DMS114 treated with DMSO at 0.1 percent for 48 hours (cell line): ENCODE measurements at regions not wholly inside any gene's neighbourhood (a gene's known extent, or its start where the extent isn't known, plus 50 kb on each side); places are given as distances from the start of the nearest gene placed in this dataset.

ENCODE experiments used
- DNase-seq: peaks from one replicate; lab custom pipeline; 2025; ENCODE audit not compliant: unreplicated experiment; lab: John Stamatoyannopoulos, UW

DNA sequence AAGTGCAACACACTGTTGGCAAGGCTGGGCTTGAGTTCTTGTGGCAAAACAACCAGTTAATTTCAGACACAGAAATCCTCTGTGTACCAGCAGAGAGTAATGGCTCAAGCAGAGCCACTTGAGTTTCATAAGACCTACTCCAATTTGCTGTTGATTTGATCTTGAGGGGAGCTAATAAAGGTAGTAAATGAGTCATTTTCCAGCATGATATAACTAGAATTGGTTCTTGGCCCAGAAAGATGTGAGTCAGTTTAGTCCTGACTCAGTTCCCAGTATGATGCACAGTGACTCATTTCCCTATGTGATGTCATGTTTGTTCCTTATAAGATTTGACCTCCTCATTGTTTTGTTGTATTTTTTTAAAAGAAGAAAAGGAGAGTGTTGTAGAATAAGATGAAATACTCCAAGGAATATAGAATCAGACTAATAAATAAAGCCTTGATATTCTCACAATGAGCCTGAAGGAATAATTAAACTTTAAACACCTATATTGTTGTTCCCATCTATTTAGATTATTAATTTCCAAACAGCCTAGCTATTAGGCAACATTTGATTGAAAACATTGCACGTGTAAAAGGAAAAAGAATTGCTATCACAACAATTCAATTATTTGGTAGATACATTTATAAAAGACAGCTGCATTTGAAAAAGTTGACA is 186.2 kb downstream of the REEP3 start:
- DNase-seq: no peak

DNA sequence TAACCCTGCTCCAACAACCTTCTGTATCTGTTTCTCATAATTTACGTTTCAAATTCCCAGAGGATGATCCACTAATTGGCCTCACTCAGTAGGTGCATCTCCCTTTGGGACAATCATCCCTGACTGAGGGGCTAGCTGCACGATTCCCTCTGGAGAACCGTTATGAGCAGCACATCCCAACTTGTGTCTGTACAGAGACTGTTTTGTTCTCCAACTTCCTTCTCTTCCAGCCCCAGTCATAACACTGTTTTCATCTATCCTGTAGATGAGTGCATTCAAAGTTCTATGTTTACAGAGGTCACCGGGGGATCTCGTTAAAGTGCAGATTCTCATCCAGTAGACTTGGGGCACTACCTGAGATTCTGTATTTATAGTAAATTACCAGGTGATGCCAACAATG is 187.2 kb downstream of the REEP3 start:
- DNase-seq: no peak

DNA sequence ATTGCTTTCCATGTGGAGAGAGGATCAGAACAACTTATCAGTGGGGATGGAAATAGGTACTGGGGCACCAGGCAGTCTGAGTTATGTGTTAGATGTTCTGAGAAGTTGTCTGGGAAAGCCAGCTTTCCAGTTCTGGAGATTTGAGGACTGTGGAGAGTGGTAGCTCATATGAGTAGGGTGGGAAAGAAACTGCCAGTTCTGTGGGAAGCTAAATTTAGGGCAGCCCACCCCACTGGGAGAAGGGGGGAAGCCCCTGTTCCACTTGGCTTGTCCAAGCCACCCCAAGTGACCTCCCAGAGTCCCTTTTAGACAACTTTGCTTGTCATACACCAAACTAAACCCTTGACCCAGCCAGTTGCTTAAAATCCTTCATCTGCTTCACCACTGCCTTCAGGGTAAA is 189.5 kb downstream of the REEP3 start:
- no peak for DNase-seq

DNA sequence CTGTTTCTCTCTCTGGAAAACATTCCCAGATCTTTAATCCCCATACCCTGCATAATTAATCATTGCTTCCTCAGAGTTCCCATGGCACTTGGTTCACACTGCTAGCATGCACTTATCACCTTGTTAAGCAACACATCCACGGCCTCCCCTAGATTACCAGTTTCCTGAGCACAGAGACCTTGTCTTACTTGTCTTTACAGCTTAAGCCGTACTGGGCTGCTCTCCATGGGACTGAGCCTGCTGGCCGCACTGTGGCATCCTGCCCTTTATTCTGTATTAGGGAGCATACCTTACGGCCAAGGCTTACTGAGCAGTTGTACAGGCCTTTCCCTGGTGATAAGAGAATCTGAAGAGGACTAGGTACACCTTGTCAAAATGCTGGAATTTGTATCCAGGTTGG is 190.2 kb downstream of the REEP3 start:
- no peak for DNase-seq

DNA sequence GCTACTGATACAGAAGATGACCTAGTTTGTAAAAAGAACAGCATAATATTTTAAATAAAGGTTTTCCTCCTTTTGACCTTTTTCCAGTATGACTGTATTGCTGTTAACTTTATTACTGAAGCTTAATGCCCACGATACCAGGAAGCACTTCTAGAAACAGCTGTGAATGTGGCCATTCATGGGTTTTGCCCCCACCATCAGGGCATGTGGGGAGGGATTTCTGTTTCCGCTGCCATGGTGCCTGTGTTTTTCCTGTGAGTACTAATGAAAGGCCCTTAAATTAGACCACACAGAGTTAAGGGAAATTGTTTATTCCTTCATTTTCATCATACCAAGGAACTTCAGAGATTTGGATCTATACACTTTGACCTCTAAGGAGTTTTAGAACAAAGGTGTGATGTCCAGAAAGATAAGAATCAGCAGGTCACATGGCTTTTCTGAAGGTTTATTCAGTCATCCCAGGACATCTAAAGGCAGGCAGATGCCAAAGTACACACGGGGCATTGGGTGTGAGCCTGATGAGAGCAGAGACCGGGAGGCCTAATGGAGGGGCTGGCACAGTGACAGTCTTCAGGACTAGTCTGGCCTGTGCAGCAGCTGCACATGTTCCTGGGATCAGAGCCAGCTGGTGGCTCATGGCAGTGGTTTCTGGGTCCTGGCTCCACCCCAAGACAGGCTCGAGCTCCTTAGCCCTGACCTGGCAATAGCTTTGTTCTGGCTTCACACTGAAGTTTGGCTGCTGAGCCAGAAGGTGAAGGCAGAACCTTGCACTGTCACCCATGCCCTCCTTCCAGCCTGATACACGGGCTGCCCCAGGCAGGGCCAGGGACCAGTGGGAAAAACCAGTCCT is 190.9 kb downstream of the REEP3 start:
- no peak for DNase-seq

DNA sequence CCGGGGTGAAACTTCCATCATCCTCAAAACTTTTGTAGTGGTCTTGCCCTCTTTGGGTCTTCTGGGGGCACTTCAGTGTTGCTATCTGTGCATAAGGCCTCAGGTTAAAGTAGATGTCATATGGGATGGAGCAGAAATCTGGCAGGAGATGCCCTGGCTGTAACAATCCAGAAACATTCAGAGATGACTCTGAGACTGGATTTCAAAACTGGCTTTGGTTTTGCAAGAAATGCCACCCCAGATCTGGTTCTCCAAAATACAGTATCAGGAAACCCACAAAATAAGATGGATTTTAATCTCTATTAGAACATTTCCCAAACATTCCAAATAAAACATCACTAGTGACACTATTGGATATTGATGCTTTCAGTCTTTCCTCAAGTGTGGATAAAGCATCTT is 191.5 kb downstream of the REEP3 start:
- DNase-seq: no peak

DNA sequence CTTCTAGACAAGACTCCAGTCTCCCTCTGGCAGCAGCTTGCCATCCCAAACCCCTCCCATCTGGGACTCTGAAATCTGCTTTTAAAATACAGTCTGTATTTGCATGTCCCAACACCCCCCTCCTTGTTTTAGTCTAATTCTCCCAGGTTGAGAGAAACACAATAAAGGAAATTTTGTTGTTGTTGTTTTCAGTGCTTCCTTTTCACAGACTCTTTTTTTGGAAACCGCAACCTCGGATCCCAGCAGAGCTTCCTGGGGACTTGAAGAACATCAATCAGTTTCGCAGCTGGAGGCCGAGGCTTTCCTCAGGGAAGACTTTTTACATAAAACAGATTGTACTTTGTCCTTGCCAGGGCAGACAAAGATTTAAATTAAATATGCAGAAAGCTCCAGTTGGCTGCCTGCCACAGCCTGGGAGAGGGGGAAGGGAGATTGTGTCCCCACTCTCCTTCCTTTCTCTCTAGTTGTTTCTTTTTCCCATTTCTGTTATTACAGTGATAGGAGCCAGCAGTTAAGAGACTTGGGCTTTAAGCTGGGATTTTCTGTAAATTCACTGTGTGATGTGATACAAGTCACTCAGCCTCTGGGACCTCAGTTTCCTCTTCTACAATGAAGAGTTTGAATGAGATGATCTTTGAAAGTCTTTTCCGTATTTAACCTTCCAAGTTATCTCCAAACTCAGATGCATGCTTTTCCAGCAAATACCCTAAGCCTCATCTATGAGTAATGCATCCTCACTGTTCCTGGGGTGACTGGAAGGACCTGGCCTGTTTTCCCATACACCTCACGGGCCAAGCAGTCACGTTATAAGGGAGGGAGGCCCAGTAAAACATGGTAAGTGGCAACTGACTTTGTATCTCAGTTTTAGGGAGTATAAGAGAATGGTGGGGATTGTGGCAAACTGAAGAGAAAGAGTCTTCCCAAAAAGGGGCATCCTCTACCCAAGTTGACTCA is 192.3 kb downstream of the REEP3 start:
- no peak for DNase-seq

DNA sequence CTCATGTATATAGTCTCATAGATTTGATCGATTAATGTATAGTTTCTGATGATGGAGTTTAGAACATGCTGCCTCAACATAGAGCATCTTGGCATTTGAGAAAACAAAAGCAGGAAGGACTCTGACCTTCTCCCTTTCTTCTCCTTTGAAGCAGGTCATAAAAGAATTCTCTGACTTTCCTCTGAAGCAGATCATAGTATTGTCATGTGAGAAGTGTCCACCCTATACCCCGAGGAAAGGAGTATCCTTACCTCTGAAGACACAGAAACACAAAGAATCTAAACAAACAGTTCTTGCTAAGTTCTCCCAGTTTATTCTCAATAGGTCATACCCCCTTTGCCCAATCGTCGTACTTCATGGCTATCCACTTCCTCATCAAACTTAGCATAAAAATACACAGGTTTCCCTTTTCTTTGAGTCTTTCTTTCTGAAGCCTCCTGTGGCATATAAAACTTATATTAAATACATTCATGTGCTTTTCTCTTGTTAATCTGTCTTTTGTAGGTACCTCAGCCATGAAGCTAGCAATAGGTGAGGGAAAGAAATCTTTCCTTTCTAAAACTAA is 194.9 kb downstream of the REEP3 start:
- no peak for DNase-seq

DNA sequence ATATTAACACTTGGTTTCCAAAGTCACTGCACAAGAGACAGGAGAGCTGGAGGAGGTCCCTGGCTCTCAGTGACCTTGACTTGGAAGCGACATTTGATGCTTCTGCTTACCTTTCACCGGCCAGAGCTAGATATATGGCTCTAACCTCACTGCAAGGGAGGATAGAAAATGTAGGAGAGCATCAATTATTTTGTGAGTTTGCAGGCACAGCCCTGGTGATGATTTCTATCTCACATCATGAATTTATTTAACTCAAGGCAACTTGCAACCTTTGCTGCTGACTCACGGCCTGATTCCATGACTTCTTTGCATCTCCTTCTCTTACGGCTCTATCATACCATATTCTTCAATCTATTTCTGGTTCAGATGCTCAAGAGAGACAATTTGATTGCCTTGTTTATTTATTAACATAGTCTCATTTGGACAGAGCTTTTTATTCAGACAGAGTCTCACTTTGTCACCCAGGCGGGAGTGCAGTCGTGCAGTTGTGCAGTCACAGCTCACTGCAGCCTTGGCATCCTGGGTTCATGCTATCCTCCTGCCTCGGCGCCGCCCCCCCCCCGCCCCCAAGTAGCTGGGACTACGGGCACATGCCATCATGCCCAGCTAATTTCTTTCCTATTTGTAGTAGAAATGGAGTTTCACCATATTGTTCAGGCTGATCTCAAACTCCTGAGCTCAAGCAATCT is 196.0 kb downstream of the REEP3 start:
- DNase-seq: no peak

DNA sequence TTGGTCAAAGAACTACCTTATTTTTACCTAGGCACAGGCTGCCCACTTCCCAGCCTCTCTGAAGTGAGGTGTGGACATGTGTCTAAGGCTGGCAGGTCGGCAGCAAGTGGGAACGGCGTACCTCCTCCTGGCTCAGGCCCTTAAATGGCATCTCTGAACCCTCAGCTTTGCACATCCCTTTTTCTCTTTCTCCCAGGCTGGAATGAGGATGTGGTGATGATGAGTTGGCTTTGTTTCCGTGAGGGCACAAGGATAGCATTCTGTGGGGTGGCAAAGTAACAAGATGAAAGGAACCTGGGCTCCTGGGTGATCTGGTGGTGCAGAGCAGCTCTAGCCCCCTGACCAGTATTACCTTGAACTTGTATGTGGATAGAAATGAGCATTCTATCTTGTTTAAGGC is 196.8 kb downstream of the REEP3 start:
- DNase-seq: no peak

DNA sequence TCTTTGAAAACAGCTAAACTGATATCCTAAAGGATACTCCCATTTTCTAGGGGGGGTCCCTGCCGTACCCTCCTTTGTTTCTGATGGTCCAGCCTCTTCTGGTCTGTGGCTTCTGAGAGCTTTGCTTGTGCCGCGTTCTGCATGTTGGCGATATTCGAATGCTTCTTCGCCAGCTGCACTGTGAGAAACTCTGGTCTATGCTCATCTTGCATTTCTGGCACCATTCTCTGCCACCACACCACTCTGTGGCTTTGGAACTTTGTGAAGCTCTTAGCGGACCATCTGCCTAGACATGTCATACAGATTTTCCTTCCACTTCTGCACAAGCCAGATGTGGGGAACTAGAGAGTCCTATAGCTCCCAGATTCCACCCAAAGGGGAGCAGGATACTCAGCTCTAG is 197.2 kb downstream of the REEP3 start:
- no peak for DNase-seq

DNA sequence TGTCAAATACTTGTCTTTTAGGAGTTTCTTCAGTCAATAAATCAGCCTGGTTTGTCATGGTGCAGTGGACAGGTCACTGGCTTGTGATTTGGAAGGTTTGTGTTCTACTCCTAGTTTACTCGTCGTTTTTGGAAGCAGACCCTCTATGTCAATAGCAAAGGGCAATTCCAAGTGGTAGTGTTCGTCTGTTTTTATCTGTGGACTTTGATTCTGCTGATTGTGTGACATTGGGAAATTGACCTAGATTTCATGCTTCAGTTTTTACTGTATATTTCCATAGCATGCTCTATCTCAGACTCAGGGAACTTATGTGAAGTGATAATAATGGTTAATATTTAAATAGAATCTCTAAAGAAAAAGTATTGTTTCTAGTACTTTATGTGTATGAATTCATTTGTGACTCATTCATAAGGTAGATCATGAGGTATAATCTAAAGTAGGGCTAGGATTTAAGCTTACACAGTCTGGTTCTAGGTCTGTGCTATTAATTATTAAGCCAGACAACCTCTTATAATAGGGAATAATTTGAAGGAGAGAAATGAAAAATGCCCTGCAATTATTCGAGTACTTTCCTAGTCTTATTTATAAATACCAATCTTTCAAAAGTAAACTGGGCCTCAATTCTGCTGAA is 198.1 kb downstream of the REEP3 start:
- no peak for DNase-seq

DNA sequence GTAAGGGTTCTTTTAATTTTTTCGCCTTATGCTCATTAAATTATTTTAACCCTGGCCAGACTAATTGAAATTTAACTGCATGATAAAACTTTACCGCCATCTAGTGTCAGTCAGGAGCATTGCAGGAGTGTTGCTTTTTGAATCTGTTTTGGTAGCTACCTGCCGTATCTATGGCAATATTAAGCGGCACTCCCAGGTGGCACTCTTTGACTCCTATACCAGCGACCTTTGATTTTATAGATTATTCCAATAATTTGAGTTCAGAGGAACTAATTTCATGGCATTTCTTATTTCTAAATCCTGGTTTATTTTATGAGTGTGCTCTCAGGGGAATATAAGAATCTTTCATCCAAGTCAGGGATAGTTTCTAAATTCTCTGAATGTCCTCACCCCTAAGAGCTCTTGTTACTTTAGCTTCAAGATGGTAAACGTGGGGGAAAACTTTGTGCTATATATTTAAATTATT is 198.9 kb downstream of the REEP3 start:
- DNase-seq: peak; percentile 36

DNA sequence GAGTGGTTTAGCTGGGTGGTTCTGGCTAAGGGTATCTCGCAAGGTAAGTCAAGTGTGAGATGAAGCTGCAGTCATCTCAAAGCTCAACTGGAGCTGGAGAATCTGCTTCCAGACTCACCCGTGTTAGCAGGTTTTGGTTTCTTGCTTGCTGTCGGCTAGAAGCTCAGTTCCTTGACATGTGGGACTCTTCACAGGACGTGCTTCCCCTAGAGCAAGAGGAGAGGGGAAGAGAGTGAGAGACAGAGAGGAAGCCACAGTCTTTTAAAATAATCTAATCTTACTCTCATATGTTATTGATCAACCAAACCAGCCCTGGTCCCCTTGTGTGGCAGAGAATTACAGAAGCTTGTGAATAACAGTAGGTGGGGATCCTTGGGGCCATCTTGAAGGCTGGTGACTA is 199.5 kb downstream of the REEP3 start:
- DNase-seq: no peak

DNA sequence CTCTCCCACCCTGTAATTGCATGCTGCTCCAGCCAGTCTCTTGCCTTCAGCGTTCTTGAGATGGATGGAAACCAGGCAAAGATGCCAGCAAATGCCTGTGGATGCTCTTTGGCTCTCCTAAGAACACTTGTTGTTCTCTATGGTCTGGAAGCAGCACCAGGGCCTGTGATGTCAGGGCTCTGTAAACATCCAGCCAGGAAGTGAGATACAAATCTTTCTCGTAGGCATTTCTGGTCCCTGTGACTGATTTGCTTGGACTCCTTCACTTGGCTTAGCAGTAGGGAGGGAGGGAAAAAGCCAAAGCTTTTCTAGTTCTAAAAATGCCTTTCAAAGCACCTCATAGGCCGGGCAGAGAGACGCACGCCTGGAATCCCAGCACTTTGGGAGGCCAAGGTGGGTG is 201.3 kb downstream of the REEP3 start:
- DNase-seq: no peak

DNA sequence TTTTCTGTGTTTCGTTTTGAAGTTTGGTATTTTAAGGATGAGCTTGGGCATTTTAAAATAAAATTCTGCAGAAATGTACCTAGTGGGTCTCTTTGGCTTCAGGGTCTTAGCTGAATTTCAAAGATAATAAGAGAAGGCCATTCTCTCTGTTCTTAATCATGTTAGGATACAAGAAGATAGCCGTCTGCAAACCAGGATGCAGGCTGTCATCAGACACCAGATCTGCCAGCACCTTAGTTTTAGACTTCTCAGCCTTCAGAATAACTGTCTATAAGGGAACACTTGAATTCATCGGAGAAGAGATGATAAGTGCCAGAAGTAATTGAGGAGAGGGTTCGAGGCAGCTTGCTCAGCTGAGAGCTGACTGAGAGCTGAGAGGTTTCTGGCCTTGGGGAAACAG is 202.1 kb downstream of the REEP3 start:
- no peak for DNase-seq

DNA sequence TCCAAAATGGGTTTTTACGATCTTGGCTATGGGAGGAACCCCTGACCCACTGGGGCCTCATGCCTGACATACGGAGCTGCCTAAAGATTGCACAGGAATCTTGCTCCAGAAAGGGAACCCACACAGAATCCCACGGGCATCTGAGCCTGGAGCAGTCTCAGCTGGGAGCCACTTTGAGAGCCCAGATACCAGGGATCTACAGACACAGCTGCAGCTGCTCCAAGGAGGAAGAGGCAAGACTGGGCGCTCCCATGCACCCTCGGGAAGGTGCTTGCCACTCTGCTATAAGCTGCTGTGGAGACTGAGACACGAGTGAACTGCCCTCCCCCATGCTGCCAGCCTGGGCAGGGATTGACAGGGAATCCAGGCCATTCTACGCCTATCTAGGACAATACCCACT is 202.5 kb downstream of the REEP3 start:
- DNase-seq: no peak

DNA sequence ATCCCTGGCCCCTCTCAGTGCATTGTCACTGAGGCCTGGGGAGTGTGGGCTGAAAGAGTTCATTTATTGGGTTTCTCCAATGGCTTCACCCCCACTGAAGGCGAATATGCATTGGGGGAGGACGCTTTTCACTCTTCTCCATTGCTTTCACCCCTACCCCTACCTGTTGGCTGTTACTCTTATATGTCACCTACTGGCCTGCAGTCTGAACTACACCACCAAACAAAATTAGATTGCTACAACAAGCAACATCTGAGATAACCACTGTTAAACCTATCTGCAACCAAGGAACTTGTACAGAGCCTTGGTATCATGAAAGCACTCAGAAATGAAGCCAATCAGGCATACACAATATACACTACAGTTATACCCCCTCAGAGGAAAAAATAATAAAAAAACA is 203.7 kb downstream of the REEP3 start:
- no peak for DNase-seq

DNA sequence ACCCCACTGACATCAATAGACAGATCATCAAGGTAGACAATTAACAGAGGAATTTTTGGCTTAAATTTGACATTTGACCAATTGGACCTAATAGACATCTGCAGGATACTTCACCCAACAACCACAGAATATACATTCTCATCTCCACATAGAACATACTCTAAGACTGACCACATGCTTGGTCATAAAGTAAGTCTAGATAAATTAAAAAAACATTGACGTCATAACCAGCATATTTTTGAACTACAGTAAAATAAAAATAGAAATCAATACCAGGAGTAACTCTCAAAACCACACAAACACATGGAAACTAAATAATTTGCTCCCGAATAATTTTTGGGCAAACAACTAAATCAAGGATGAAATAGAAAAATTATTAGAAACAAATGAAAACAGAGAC is 205.7 kb downstream of the REEP3 start:
- DNase-seq: no peak

DNA sequence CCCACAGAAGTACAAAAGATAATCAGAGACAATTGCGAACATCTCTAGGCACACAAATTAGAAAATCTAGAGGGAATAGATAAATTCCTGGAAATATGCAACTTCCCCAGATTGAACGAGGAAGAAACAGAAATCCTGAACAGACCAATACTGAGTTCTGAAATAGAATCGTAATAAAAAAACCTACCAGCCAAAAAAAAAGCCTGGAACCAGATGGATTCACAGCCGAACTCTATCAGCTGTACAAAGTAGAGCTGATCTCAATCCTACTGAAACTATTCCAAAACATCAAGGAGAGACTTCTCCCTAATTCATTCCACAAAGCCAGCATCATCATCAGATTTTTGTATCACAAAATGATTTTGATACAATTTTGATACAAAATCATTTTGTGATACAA is 206.4 kb downstream of the REEP3 start:
- no peak for DNase-seq
